Naive thymus-derived CD4-positive, alpha-beta T cell (primary cell): ENCODE measurements at regions not wholly inside any gene's neighbourhood (a gene's known extent, or its start where the extent isn't known, plus 50 kb on each side); places are given as distances from the start of the nearest gene placed in this dataset.

Source experiments
- ATAC-seq: fragments of 150-1000 bp; cut with Tn5 transposase; 2 replicates; pipeline ENCODE4 v1.10.0; 2021; ENCODE audit warnings: mild to moderate bottlenecking, moderate library complexity
- CTCF ChIA-PET: fragments of 350-600 bp; sonication (Branson Sonifier 250); formaldehyde crosslinking; loops from one replicate; lab custom pipeline; 2021; ENCODE audit warnings: antibody characterized with exemption; lab: Charles Lee
- POLR2A ChIA-PET: fragments of 350-600 bp; sonication (Branson Sonifier 250); formaldehyde crosslinking; loops from one replicate; lab custom pipeline; 2021; ENCODE audit warnings: antibody characterized with exemption, inconsistent platforms; lab: Charles Lee
- DNase-seq, 9 donors: peaks; one replicate each; pipeline versions ENCODE4 v3.0.0 to v3.0.0-alpha.2; 2020 to 2022; ENCODE audit warnings: mixed read lengths in 1 of 9
- H3K27ac ChIP-seq: one replicate; pipeline ENCODE4 v1.7.0; 2013; ENCODE audit warnings: mild to moderate bottlenecking, low read depth, low read length, moderate library complexity
- H3K27me3 ChIP-seq, 2 donors: one replicate each; pipeline ENCODE4 v1.7.0; 2013; ENCODE audit warnings: low read length in 2 of 2, mild to moderate bottlenecking in 2 of 2, moderate library complexity in 2 of 2; ENCODE audit not compliant: control insufficient read depth in 2 of 2, insufficient read depth in 2 of 2
- H3K36me3 ChIP-seq, 3 experiments: 1 replicate in 2 of 3; 2 replicates in 1 of 3; pipeline ENCODE4 v1.7.0; 2013; ENCODE audit warnings: low read length in 3 of 3, mild to moderate bottlenecking in 3 of 3, moderate library complexity in 1 of 3; ENCODE audit not compliant: insufficient read depth in 3 of 3, control insufficient read depth in 2 of 3
- H3K4me1 ChIP-seq, 2 donors: one replicate each; pipeline ENCODE4 v1.7.0; 2013; ENCODE audit warnings: low read length in 2 of 2, mild to moderate bottlenecking in 2 of 2, moderate library complexity in 1 of 2; ENCODE audit not compliant: control insufficient read depth in 2 of 2, insufficient read depth in 2 of 2
- H3K4me3 ChIP-seq: 2 replicates; pipeline ENCODE4 v1.7.0; 2013; ENCODE audit warnings: mild to moderate bottlenecking, low read length
- H3K9me3 ChIP-seq, 3 experiments: 1 replicate in 2 of 3; 2 replicates in 1 of 3; pipeline ENCODE4 v1.7.0; 2013; ENCODE audit warnings: low read length in 3 of 3; ENCODE audit not compliant: control insufficient read depth in 2 of 3
- H3K27ac Mint-ChIP-seq, 9 donors: one replicate each; pipeline ENCODE4 v1.8.0; 2020 to 2022; ENCODE audit warnings: mixed read lengths in 9 of 9, mild to moderate bottlenecking in 8 of 9, moderate library complexity in 5 of 9, inconsistent platforms in 2 of 9
- H3K27me3 Mint-ChIP-seq, 5 donors: one replicate each; pipeline ENCODE4 v1.8.0; 2021 to 2022; ENCODE audit warnings: mixed read lengths in 5 of 5, mild to moderate bottlenecking in 1 of 5
- H3K36me3 Mint-ChIP-seq, 5 donors: one replicate each; pipeline ENCODE4 v1.8.0; 2020 to 2022; ENCODE audit warnings: mixed read lengths in 5 of 5, mild to moderate bottlenecking in 3 of 5, inconsistent platforms in 1 of 5
- H3K4me1 Mint-ChIP-seq, 7 donors: one replicate each; pipeline ENCODE4 v1.8.0; 2020 to 2022; ENCODE audit warnings: mixed read lengths in 7 of 7, mild to moderate bottlenecking in 3 of 7, inconsistent platforms in 1 of 7
- H3K4me3 Mint-ChIP-seq, 10 donors: one replicate each; pipeline ENCODE4 v1.8.0; 2020 to 2022; ENCODE audit warnings: mild to moderate bottlenecking in 10 of 10, mixed read lengths in 10 of 10, moderate library complexity in 6 of 10, inconsistent platforms in 2 of 10
- H3K9me3 Mint-ChIP-seq, 11 donors: one replicate each; pipeline ENCODE4 v1.8.0; 2020 to 2022; ENCODE audit warnings: mixed read lengths in 11 of 11, mild to moderate bottlenecking in 4 of 11, inconsistent platforms in 1 of 11, moderate library complexity in 1 of 11
- intact Hi-C, 2 donors: fragments of 100-400 bp; cut with micrococcal nuclease; formaldehyde crosslinking; loops; one replicate each; pipeline ENCODE4 v1.15.1; 2023

GRCh38 chr4:81521708-81522107, 50.0 kb upstream of the RASGEF1B start:
- intact Hi-C loops, result no loop called here
- no peak for ATAC-seq
- Mint-ChIP-seq H3K4me1 (peaks cover 0 to 7% (median 5%) of the 10 kb centered on the region in 7 donors), H3K27me3 (no peaks in the 10 kb centered on the region), H3K9me3 (peaks cover 0 to 11% (median 7%) of the 10 kb centered on the region in 11 donors), H3K4me3 (no peak overlapping the region), H3K36me3 (peaks cover 3 to 9% (median 5%) of the 10 kb centered on the region in 5 donors), H3K27ac (no peak overlapping the region)
- Histone ChIP-seq H3K4me1 (no peaks in the 10 kb centered on the region), H3K27ac (no peak overlapping the region), H3K9me3 (no peaks in the 10 kb centered on the region), H3K36me3 (no peaks in the 10 kb centered on the region), H3K4me3 (no peak overlapping the region), H3K27me3 (no peaks in the 10 kb centered on the region)
- ChIA-PET POLR2A (no interaction called here), CTCF (no interaction called here)
- DNase-seq, result no peak
